ENCODE measurements at regions not wholly inside any gene's neighbourhood (a gene's known extent, or its start where the extent isn't known, plus 50 kb on each side); places are given as distances from the start of the nearest gene placed in this dataset.

GRCh38 chr5:21615195-21615765 is 1237.9 kb downstream of the CDH12 start (continued):
- no peak for TF ChIP-seq ZNF639 (tag by site-specific recombination; IDR thresholded peaks at IDR 0.05)
- TF ChIP-seq ZNF394 (tag by site-specific recombination; IDR thresholded peaks at IDR 0.05; ENCODE audit: borderline replicate concordance): no peak
- no peak for TF ChIP-seq YY2 (tag by site-specific recombination; IDR thresholded peaks at IDR 0.05)
- TF ChIP-seq, protein P1, sequence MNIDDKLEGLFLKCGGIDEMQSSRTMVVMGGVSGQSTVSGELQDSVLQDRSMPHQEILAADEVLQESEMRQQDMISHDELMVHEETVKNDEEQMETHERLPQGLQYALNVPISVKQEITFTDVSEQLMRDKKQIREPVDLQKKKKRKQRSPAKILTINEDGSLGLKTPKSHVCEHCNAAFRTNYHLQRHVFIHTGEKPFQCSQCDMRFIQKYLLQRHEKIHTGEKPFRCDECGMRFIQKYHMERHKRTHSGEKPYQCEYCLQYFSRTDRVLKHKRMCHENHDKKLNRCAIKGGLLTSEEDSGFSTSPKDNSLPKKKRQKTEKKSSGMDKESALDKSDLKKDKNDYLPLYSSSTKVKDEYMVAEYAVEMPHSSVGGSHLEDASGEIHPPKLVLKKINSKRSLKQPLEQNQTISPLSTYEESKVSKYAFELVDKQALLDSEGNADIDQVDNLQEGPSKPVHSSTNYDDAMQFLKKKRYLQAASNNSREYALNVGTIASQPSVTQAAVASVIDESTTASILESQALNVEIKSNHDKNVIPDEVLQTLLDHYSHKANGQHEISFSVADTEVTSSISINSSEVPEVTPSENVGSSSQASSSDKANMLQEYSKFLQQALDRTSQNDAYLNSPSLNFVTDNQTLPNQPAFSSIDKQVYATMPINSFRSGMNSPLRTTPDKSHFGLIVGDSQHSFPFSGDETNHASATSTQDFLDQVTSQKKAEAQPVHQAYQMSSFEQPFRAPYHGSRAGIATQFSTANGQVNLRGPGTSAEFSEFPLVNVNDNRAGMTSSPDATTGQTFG (tag by site-specific recombination; IDR thresholded peaks at IDR 0.05; ENCODE audit: borderline replicate concordance): no peak
- TF ChIP-seq, protein P2, sequence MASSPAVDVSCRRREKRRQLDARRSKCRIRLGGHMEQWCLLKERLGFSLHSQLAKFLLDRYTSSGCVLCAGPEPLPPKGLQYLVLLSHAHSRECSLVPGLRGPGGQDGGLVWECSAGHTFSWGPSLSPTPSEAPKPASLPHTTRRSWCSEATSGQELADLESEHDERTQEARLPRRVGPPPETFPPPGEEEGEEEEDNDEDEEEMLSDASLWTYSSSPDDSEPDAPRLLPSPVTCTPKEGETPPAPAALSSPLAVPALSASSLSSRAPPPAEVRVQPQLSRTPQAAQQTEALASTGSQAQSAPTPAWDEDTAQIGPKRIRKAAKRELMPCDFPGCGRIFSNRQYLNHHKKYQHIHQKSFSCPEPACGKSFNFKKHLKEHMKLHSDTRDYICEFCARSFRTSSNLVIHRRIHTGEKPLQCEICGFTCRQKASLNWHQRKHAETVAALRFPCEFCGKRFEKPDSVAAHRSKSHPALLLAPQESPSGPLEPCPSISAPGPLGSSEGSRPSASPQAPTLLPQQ (tag by site-specific recombination; IDR thresholded peaks at IDR 0.05): no peak

- POLR2A ChIA-PET: no interaction called here
- CTCF ChIA-PET: no interaction called here
- Histone ChIP-seq H3K4me3 (ENCODE audit: low read depth, low read length) (no peak overlapping the region), H3K4me1 (ENCODE audit: control insufficient read depth, insufficient read depth, low read length) (no peaks in the 10 kb centered on the region), H3K36me3 (ENCODE audit: control insufficient read depth in 2 of 2, insufficient read depth in 1 of 2, low read length in 2 of 2) (no peaks in the 10 kb centered on the region), H3K27ac (ENCODE audit: extremely low read depth, low read depth, low read length) (no peak overlapping the region), H3K9me3 (ENCODE audit: control insufficient read depth, insufficient read depth, low read depth, low read length) (no peaks in the 10 kb centered on the region)
- TF ChIP-seq ZNF169 (tag by site-specific recombination; IDR thresholded peaks at IDR 0.05): no peak
- TF ChIP-seq ZNF24 (tag by site-specific recombination; IDR thresholded peaks at IDR 0.05): no peak
- no peak for TF ChIP-seq WT1 (tag by site-specific recombination; IDR thresholded peaks at IDR 0.05)
- TF ChIP-seq, protein P3, sequence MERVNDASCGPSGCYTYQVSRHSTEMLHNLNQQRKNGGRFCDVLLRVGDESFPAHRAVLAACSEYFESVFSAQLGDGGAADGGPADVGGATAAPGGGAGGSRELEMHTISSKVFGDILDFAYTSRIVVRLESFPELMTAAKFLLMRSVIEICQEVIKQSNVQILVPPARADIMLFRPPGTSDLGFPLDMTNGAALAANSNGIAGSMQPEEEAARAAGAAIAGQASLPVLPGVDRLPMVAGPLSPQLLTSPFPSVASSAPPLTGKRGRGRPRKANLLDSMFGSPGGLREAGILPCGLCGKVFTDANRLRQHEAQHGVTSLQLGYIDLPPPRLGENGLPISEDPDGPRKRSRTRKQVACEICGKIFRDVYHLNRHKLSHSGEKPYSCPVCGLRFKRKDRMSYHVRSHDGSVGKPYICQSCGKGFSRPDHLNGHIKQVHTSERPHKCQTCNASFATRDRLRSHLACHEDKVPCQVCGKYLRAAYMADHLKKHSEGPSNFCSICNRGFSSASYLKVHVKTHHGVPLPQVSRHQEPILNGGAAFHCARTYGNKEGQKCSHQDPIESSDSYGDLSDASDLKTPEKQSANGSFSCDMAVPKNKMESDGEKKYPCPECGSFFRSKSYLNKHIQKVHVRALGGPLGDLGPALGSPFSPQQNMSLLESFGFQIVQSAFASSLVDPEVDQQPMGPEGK (tag by site-specific recombination; IDR thresholded peaks at IDR 0.05): no peak
- no peak for TF ChIP-seq ZSCAN5A (tag by site-specific recombination; IDR thresholded peaks at IDR 0.05)
- no peak for TF ChIP-seq ZNF239 (tag by site-specific recombination; IDR thresholded peaks at IDR 0.05)
- TF ChIP-seq TRIM28 (IDR thresholded peaks at IDR 0.05; ENCODE audit: borderline replicate concordance, low read length): no peak
- TF ChIP-seq, protein P4, sequence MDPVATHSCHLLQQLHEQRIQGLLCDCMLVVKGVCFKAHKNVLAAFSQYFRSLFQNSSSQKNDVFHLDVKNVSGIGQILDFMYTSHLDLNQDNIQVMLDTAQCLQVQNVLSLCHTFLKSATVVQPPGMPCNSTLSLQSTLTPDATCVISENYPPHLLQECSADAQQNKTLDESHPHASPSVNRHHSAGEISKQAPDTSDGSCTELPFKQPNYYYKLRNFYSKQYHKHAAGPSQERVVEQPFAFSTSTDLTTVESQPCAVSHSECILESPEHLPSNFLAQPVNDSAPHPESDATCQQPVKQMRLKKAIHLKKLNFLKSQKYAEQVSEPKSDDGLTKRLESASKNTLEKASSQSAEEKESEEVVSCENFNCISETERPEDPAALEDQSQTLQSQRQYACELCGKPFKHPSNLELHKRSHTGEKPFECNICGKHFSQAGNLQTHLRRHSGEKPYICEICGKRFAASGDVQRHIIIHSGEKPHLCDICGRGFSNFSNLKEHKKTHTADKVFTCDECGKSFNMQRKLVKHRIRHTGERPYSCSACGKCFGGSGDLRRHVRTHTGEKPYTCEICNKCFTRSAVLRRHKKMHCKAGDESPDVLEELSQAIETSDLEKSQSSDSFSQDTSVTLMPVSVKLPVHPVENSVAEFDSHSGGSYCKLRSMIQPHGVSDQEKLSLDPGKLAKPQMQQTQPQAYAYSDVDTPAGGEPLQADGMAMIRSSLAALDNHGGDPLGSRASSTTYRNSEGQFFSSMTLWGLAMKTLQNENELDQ (tag by site-specific recombination; IDR thresholded peaks at IDR 0.05; ENCODE audit: low read depth): no peak
- TF ChIP-seq ZNF600 (tag by site-specific recombination; IDR thresholded peaks at IDR 0.05): no peak
- no peak for TF ChIP-seq ZNF624 (tag by site-specific recombination; IDR thresholded peaks at IDR 0.05)
- TF ChIP-seq SP7 (tag by site-specific recombination; IDR thresholded peaks at IDR 0.05): no peak
- no peak for TF ChIP-seq ZNF785 (tag by site-specific recombination; IDR thresholded peaks at IDR 0.05)
- no peak for TF ChIP-seq ZBTB44 (tag by site-specific recombination; IDR thresholded peaks at IDR 0.05)
- TF ChIP-seq, protein P5, sequence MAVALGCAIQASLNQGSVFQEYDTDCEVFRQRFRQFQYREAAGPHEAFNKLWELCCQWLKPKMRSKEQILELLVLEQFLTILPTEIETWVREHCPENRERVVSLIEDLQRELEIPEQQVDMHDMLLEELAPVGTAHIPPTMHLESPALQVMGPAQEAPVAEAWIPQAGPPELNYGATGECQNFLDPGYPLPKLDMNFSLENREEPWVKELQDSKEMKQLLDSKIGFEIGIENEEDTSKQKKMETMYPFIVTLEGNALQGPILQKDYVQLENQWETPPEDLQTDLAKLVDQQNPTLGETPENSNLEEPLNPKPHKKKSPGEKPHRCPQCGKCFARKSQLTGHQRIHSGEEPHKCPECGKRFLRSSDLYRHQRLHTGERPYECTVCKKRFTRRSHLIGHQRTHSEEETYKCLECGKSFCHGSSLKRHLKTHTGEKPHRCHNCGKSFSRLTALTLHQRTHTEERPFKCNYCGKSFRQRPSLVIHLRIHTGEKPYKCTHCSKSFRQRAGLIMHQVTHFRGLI (tag by site-specific recombination; IDR thresholded peaks at IDR 0.05): no peak
- no peak for TF ChIP-seq ZFP37 (tag by site-specific recombination; IDR thresholded peaks at IDR 0.05)
Observed at GRCh38 chr5:21613971-21614488, 1239.1 kb downstream of the CDH12 start.
